Ovary (tissue), 7 donors: ENCODE measurements at regions not wholly inside any gene's neighbourhood (a gene's known extent, or its start where the extent isn't known, plus 50 kb on each side); places are given as distances from the start of the nearest gene placed in this dataset.

Source experiments
- DNase-seq, 5 donors: peaks; one replicate each; pipeline ENCODE4 v3.0.0-alpha.2; 2019 to 2020
- H3K27ac ChIP-seq, 2 donors: fragments of 200-600 bp; one replicate each; pipeline versions ENCODE4 v1.5.1 to v1.8.0; 2019 to 2022
- H3K27me3 ChIP-seq: fragments of 200-600 bp; one replicate; pipeline ENCODE4 v1.8.0; 2022
- H3K36me3 ChIP-seq: fragments of 200-600 bp; sonication (generic); one replicate; pipeline ENCODE4 v1.5.1; 2019
- H3K4me1 ChIP-seq: one replicate; pipeline ENCODE4 v1.8.1; 2013; ENCODE audit warnings: mild to moderate bottlenecking, moderate library complexity; ENCODE audit not compliant: insufficient read depth
- H3K4me3 ChIP-seq: fragments of 200-600 bp; sonication (generic); one replicate; pipeline ENCODE4 v1.5.1; 2017
- H3K9me3 ChIP-seq, 2 donors: fragments of 200-600 bp in 1 of 2; sonication (generic) in 1 of 2; one replicate each; pipeline versions ENCODE4 v1.5.1 to v1.8.1; 2013 to 2019; ENCODE audit warnings: mild to moderate bottlenecking in 1 of 2, moderate library complexity in 1 of 2
- EP300 ChIP-seq: sonication (generic); formaldehyde crosslinking; IDR thresholded peaks from one replicate; pipeline ENCODE4 v1.6.1; 2017; ENCODE audit warnings: antibody characterized with exemption
- POLR2A ChIP-seq: fragments of 450-650 bp; IDR thresholded peaks from one replicate; pipeline ENCODE4 v1.6.1; 2017; ENCODE audit warnings: antibody characterized with exemption, mild to moderate bottlenecking, moderate library complexity
- WGBS, 3 donors: extraction: QIAGEN DNeasy Blood & Tissue Kit in 1 of 3; methylation state at CpG; one replicate each; pipeline versions ENCODE4 v1.1.5 to v1.1.7; 2013 to 2017; 5-methylcytosine and 5-hydroxymethylcytosine counted together
- intact Hi-C, 4 donors: fragments of 100-400 bp; cut with DNase I; formaldehyde crosslinking; loops; one replicate each; pipeline versions ENCODE4 v1.11.0 to v1.15.1; 2022 to 2023
- TF ChIP-seq, protein P1 (sequence below), 3 donors: fragments of 450-650 bp in 2 of 3; fragments of 200-600 bp in 1 of 3; IDR thresholded peaks; one replicate each; pipeline versions ENCODE4 v1.5.1 to v1.8.0; 2016 to 2022; ENCODE audit warnings: antibody characterized with exemption in 3 of 3, mild to moderate bottlenecking in 1 of 3
- donor health status: DM: no; HTN: no; CAD: no; lungs with moderate emphysema.
- donor health status: DM: no; HTN: no; CAD: no.
- donor health status: Bipolar disorder and iron deficiency.
- donor health status: DM: no; HTN: no; CAD: no.
- donor health status: DM: yes; HTN: yes; CAD: no.

GRCh38 chr3:163817015-163817414, 1261.3 kb downstream of the SI start:
- H3K9me3 ChIP-seq, result no peaks in the 10 kb centered on the region
- H3K4me1 ChIP-seq, result no peaks in the 10 kb centered on the region
- H3K4me3 ChIP-seq, result no peak overlapping the region
- no peaks in the 10 kb centered on the region for H3K27me3 ChIP-seq
- H3K36me3 ChIP-seq, result no peaks in the 10 kb centered on the region
- H3K27ac ChIP-seq, result no peak overlapping the region
- intact Hi-C loops, result no loop called here
- 92 to 94% (median 94%) methylated on average over 6 of the region's 6 CpGs for WGBS, 3 donors
- DNase-seq, result no peak
- TF ChIP-seq EP300 (no peak), POLR2A (no peak)
- TF ChIP-seq, protein P1, sequence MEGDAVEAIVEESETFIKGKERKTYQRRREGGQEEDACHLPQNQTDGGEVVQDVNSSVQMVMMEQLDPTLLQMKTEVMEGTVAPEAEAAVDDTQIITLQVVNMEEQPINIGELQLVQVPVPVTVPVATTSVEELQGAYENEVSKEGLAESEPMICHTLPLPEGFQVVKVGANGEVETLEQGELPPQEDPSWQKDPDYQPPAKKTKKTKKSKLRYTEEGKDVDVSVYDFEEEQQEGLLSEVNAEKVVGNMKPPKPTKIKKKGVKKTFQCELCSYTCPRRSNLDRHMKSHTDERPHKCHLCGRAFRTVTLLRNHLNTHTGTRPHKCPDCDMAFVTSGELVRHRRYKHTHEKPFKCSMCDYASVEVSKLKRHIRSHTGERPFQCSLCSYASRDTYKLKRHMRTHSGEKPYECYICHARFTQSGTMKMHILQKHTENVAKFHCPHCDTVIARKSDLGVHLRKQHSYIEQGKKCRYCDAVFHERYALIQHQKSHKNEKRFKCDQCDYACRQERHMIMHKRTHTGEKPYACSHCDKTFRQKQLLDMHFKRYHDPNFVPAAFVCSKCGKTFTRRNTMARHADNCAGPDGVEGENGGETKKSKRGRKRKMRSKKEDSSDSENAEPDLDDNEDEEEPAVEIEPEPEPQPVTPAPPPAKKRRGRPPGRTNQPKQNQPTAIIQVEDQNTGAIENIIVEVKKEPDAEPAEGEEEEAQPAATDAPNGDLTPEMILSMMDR (IDR thresholded peaks at IDR 0.05), result no peak

GRCh38 chr3:163813935-163814334, 1264.4 kb downstream of the SI start:
- Histone ChIP-seq H3K4me1 (no peaks in the 10 kb centered on the region), H3K27me3 (no peaks in the 10 kb centered on the region), H3K36me3 (no peaks in the 10 kb centered on the region), H3K27ac (no peak overlapping the region), H3K4me3 (no peak overlapping the region), H3K9me3 (no peaks in the 10 kb centered on the region)
- intact Hi-C loops, result no loop called here
- no peak for TF ChIP-seq EP300
- TF ChIP-seq, protein P1 (IDR thresholded peaks at IDR 0.05), result no peak
- no peak for TF ChIP-seq POLR2A
- DNase-seq, result no peak

DNA sequence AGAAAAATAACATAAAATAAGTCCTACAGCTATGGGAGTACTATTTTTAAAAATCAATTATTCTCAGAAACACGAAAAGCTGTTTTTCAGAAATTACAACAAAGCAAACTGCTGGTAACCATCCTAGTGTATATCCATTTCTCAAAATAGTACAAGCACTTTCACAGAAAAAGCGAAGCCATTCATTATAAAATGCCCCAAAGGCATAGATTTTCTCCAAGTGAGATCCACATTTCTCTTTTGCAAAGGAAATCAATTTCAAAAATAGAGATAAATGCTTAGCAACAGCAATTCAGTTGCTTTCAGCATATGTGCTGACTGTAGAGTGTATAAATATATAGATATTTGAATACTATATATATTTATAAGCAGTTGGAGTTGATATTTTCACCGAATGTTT, 1266.3 kb downstream of the SI start:
- no peak overlapping the region for H3K4me3 ChIP-seq
- no peak for DNase-seq
- no peaks in the 10 kb centered on the region for H3K36me3 ChIP-seq
- WGBS, 3 donors, result 49 to 65% (median 53%) methylated on average over 3 of the region's 3 CpGs
- TF ChIP-seq EP300 (no peak), POLR2A (no peak)
- TF ChIP-seq, protein P1 (IDR thresholded peaks at IDR 0.05), result no peak
- intact Hi-C loops, result no loop called here
- no peaks in the 10 kb centered on the region for H3K27me3 ChIP-seq
- no peak overlapping the region for H3K27ac ChIP-seq
- H3K9me3 ChIP-seq, result no peaks in the 10 kb centered on the region
- no peaks in the 10 kb centered on the region for H3K4me1 ChIP-seq

DNA sequence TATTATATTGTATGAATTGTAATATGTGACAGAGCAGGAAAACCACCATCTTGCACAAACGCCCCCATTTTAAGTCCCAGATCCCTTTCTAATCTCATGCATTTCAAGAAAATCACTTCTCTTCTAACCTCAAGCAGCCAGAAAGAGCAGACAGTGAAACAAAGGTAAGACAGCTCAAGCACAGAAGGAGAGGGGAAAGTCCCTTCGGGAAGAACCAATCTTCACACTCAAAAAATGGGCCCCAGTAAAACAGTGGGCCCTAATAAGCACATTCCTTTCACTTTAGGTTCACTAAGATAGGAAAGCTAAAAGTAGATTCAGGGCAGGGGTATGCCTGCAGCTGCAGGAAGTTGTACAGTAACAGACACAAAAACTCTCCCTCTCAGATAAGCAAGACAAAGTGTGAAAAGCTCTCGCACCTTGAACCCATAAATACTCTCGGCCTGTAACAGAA, 1268.7 kb downstream of the SI start:
- 42 to 62% (median 49%) methylated on average over 4 of the region's 4 CpGs for WGBS, 3 donors
- intact Hi-C loops, result no loop called here
- DNase-seq, result no peak
- TF ChIP-seq EP300 (no peak), POLR2A (no peak)
- TF ChIP-seq, protein P1 (IDR thresholded peaks at IDR 0.05), result no peak
- Histone ChIP-seq H3K4me1 (no peaks in the 10 kb centered on the region), H3K36me3 (no peaks in the 10 kb centered on the region), H3K27me3 (no peaks in the 10 kb centered on the region), H3K27ac (no peak overlapping the region), H3K4me3 (no peak overlapping the region), H3K9me3 (no peaks in the 10 kb centered on the region)

DNA sequence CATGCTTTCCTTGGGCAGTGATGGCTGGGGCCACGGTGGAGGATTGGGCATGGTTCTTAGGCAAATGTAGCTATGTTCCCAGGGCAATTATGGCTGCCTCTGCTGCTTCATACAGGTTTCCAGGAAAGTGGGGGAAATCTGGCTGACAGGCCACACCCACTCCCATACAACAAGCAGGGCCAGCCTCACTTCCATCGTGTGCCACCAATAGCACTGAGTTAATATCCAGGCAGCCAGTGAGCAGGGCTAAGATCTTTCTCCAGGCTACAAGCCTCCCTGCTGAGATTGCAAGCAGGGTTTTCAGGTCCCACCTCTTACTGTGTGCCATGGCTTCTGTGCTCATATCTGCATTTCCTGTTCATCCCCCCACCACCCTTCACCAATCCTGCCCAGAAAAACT, 1291.9 kb downstream of the SI start:
- TF ChIP-seq EP300 (no peak), POLR2A (no peak)
- TF ChIP-seq, protein P1 (IDR thresholded peaks at IDR 0.05), result no peak
- intact Hi-C loops, result no loop called here
- Histone ChIP-seq H3K27ac (no peak overlapping the region), H3K36me3 (no peaks in the 10 kb centered on the region), H3K27me3 (no peaks in the 10 kb centered on the region), H3K9me3 (no peaks in the 10 kb centered on the region), H3K4me1 (no peaks in the 10 kb centered on the region), H3K4me3 (no peak overlapping the region)
- WGBS, 3 donors, result 63 to 85% (median 79%) methylated on average over 2 of the region's 2 CpGs
- DNase-seq, result no peak
